Body of pancreas (tissue), 4 donors: ENCODE measurements at regions not wholly inside any gene's neighbourhood (a gene's known extent, or its start where the extent isn't known, plus 50 kb on each side); places are given as distances from the start of the nearest gene placed in this dataset.
"Not testable (repeated sequence)": the region's sequence is repeated elsewhere in the genome, so short reads cannot be mapped to it uniquely, and the experiment has no call there.

Experiments used
- ATAC-seq: fragments of 150-250 bp; one replicate; pipeline ENCODE4 v1.9.1; 2016
- DNase-seq, 4 donors: peaks; one replicate each; pipeline ENCODE4 v3.0.0-alpha.2; 2019
- H3K27ac ChIP-seq, 4 donors: fragments of 200-600 bp; sonication (generic); 1 replicate in 3 of 4; 2 replicates in 1 of 4; pipeline versions ENCODE4 v1.5.1 to v1.6.1; 2016 to 2019; ENCODE audit warnings: mild to moderate bottlenecking in 1 of 4, mixed read lengths in 1 of 4, moderate library complexity in 1 of 4
- H3K27me3 ChIP-seq, 2 donors: fragments of 200-600 bp; sonication (generic); one replicate each; pipeline ENCODE4 v1.6.0; 2016; ENCODE audit warnings: mild to moderate bottlenecking in 1 of 2
- H3K36me3 ChIP-seq, 2 donors: fragments of 200-600 bp; sonication (generic); replicated peaks in 1 of 2; 2 replicates each; pipeline ENCODE4 v1.5.1; 2016; ENCODE audit warnings: low read depth in 2 of 2; ENCODE audit not compliant: insufficient read depth in 1 of 2
- H3K4me1 ChIP-seq: fragments of 200-600 bp; sonication (generic); one replicate; pipeline ENCODE4 v1.6.0; 2016
- H3K4me3 ChIP-seq, 2 donors: fragments of 200-600 bp; sonication (generic); 1 replicate in 1 of 2; 2 replicates in 1 of 2; pipeline ENCODE4 v1.5.1; 2016 to 2019
- H3K9me3 ChIP-seq, 3 donors: fragments of 200-600 bp; sonication (generic); 1 replicate in 2 of 3; 2 replicates in 1 of 3; pipeline ENCODE4 v1.5.1; 2016
- POLR2A ChIP-seq, 3 donors: fragments of 450-650 bp; IDR thresholded peaks; one replicate each; pipeline ENCODE4 v1.6.1; 2016; ENCODE audit warnings: antibody characterized with exemption in 3 of 3, mild to moderate bottlenecking in 2 of 3
- WGBS, 2 donors: methylation state at CpG; one replicate each; pipeline ENCODE4 v1.1.5; 2017; 5-methylcytosine and 5-hydroxymethylcytosine counted together
- intact Hi-C: fragments of 100-400 bp; cut with DNase I; formaldehyde crosslinking; loops from one replicate; pipeline ENCODE4 v1.15.1; 2023
- TF ChIP-seq, protein P1 (sequence below), 7 experiments: fragments of 450-650 bp in 4 of 7; fragments of 200-600 bp in 3 of 7; sonication (generic) in 3 of 7; IDR thresholded peaks; one replicate each; pipeline ENCODE4 v1.5.1; 2016 to 2019; ENCODE audit warnings: antibody characterized with exemption in 7 of 7

DNA sequence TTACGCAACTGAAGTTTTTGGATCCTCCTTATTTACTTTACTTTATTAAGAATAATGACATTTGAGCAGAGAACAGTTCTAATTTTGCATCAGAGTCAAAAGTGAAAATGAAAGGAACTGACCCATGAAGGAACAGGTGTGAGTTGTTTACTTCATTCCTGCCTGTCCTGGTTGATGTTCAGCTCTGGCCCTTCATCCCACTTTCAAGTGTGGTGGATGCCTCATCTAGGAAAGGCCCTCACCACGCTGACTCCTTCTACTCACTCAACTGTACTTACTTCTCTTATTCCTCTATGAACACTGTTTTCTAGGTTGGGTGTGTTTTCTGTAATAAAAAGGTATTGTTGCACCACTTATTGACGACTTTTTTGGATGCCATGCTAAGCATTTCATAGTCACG is 61.8 kb upstream of the PLEKHG4B start:
- Histone ChIP-seq H3K4me1 (no peaks in the 10 kb centered on the region), H3K9me3 (peaks cover 0 to 9% (median 0%) of the 10 kb centered on the region in 3 donors), H3K27ac (no peak overlapping the region), H3K4me3 (no peak overlapping the region), H3K36me3 (no peaks in the 10 kb centered on the region), H3K27me3 (no peaks in the 10 kb centered on the region)
- TF ChIP-seq POLR2A (IDR thresholded peaks at IDR 0.05): no peak
- TF ChIP-seq, protein P1, sequence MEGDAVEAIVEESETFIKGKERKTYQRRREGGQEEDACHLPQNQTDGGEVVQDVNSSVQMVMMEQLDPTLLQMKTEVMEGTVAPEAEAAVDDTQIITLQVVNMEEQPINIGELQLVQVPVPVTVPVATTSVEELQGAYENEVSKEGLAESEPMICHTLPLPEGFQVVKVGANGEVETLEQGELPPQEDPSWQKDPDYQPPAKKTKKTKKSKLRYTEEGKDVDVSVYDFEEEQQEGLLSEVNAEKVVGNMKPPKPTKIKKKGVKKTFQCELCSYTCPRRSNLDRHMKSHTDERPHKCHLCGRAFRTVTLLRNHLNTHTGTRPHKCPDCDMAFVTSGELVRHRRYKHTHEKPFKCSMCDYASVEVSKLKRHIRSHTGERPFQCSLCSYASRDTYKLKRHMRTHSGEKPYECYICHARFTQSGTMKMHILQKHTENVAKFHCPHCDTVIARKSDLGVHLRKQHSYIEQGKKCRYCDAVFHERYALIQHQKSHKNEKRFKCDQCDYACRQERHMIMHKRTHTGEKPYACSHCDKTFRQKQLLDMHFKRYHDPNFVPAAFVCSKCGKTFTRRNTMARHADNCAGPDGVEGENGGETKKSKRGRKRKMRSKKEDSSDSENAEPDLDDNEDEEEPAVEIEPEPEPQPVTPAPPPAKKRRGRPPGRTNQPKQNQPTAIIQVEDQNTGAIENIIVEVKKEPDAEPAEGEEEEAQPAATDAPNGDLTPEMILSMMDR (IDR thresholded peaks at IDR 0.05): no peak
- no peak for ATAC-seq
- intact Hi-C loops: no loop called here
- no peak for DNase-seq
- 44 to 48% methylated on average over 4 of the region's 4 CpGs for WGBS, 2 donors

DNA sequence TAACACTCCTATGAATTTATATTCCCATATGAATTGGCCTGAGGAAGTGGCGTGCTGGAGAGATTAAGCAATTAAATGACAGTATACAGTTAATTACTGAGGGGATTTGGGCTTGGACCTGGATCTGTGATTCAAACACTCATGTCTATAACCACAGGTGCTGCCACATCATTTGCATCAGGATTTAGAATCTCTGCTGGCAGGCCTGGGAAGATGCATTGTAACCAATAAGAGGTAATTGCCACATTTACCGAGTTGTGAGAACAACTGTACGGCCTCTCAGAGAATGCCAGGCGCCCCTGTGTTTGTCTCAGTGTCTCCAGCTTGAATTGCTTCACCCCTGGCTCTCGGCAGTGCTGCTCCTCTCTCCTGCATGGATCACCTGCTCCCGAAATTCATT is 61.4 kb upstream of the PLEKHG4B start:
- 56 to 73% methylated on average over 6 of the region's 6 CpGs for whole genome bisulfite sequencing, 2 donors
- H3K4me1 ChIP-seq, H3K36me3 ChIP-seq, H3K27me3 ChIP-seq, H3K27ac ChIP-seq, H3K9me3 ChIP-seq, H3K4me3 ChIP-seq, intact Hi-C loops, DNase-seq, ATAC-seq: not testable (repeated sequence)

DNA sequence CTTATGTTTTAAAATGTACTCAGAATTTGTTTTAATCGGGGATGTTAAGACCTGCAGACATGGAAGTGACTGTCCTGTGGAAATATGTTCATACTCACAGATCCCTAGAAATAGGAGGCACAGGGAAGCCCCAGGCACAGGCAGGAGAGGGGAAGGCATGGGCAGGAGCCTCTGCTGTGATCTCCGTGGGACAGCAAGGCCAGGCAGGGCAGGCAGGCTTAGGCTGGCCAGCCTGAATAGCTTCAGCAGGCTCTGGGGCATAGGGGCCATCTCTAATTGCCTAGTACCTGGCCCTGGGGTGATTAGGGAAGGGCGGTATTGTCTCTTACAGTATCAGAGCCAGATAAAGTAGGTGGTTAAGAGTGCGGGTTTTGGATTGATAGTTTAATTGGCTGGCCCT is 59.8 kb upstream of the PLEKHG4B start:
- intact Hi-C loops: no loop called here
- ATAC-seq: no peak
- H3K4me3 ChIP-seq: no peak overlapping the region
- 60 to 61% methylated on average over 4 of the region's 4 CpGs for WGBS, 2 donors
- TF ChIP-seq, protein P1 (IDR thresholded peaks at IDR 0.05): no peak
- TF ChIP-seq POLR2A (IDR thresholded peaks at IDR 0.05): no peak
- H3K9me3 ChIP-seq: peaks cover 0 to 9% (median 0%) of the 10 kb centered on the region in 3 donors
- H3K4me1 ChIP-seq: peaks cover 4% of the 10 kb centered on the region
- no peaks in the 10 kb centered on the region for H3K36me3 ChIP-seq
- no peak overlapping the region for H3K27ac ChIP-seq
- no peaks in the 10 kb centered on the region for H3K27me3 ChIP-seq
- no peak for DNase-seq

DNA sequence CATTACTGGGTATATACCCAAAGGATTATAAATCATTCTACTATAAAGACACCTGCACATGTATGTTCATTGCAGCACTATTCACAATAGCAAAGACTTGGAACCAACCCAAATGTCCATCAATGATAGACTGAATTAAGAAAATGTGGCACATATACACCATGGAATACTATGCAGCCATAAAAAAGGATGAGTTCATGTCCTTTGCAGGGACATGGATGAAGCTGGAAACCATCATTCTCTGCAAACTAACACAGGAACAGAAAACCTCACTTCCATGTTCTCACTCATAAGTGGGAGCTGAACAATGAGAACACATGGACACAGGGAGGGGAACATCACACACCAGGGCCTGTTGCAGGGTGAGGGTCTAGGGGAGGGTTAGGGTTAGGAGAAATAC is 56.4 kb upstream of the PLEKHG4B start:
- H3K4me1 ChIP-seq, H3K4me3 ChIP-seq, H3K27ac ChIP-seq, H3K9me3 ChIP-seq, H3K27me3 ChIP-seq, DNase-seq, ATAC-seq, H3K36me3 ChIP-seq, intact Hi-C loops: not testable (repeated sequence)

DNA sequence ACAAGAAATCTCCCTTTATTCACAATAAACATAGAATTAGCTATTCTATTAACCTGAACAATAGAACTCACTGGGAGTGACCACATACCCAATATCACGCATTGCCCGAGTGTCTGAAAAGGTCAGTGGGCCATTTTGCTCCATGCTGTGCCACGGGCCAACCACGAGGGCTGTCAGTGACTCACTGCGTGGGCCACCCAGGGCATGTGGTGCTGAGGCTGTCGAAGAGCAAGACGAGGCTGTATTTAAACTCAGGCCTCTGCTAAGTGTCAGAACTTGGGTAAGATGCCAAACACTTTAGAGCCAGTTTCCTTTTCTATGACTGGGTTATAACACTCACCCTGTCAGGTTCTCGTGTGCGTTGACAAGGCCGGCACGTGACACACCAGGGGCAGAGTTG is 54.8 kb upstream of the PLEKHG4B start:
- H3K27ac ChIP-seq, DNase-seq, ATAC-seq, H3K4me3 ChIP-seq, H3K36me3 ChIP-seq, H3K9me3 ChIP-seq, intact Hi-C loops, H3K27me3 ChIP-seq, H3K4me1 ChIP-seq: not testable (repeated sequence)
- 63 to 72% methylated on average over 11 of the region's 11 CpGs for whole genome bisulfite sequencing, 2 donors

DNA sequence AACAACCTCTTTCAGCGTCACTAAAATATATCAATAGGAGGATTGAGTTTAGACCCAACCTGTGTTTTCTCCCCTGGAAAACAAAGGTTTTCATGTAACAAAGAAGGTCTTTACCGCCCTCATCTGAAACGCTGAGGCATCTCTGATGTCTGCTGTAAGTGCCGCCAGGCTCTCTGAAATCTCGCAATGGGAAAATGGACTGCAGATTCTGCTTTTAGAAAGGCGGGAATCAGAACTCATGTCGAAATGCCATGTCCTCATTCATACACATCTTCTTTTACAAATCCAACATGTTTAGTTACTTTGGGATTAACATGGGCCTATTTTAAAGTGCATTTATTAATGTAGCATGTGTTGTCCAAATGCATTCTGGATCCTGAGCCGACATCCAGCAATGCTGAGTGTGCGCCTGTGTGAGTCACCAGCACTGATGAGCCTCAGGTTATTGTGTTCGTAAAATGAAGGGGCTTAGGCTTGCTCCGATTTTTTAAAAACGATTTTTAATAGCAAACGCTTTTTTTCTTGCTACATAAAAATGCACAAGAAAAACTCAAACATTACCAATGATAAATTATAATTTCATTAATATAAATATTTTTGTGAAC is 51.9 kb upstream of the PLEKHG4B start:
- Histone ChIP-seq H3K36me3 (no peaks in the 10 kb centered on the region), H3K27ac (no peak overlapping the region), H3K27me3 (no peaks in the 10 kb centered on the region), H3K4me1 (peaks cover 4% of the 10 kb centered on the region), H3K4me3 (no peak overlapping the region), H3K9me3 (no peaks in the 10 kb centered on the region)
- TF ChIP-seq, protein P1 (IDR thresholded peaks at IDR 0.05): no peak
- no peak for TF ChIP-seq POLR2A (IDR thresholded peaks at IDR 0.05)
- no peak for DNase-seq
- WGBS, 2 donors: 65 to 69% methylated on average over 13 of the region's 13 CpGs
- intact Hi-C loops: no loop called here
- no peak for ATAC-seq
